Smooth muscle cell (in vitro differentiated cells): ENCODE measurements at regions not wholly inside any gene's neighbourhood (a gene's known extent, or its start where the extent isn't known, plus 50 kb on each side); places are given as distances from the start of the nearest gene placed in this dataset.

ENCODE experiments used
- DNase-seq: peaks from one replicate; lab custom pipeline; 2025; ENCODE audit not compliant: unreplicated experiment; lab: John Stamatoyannopoulos, UW
- H2AFZ ChIP-seq: fragments of 200-600 bp; sonication (generic); 2 replicates; pipeline ENCODE4 v1.6.0; 2016; ENCODE audit warnings: antibody characterized with exemption, low read depth, mild to moderate bottlenecking
- H3F3A ChIP-seq: fragments of 200-600 bp; sonication (generic); 2 replicates; pipeline ENCODE4 v1.6.0; 2017; ENCODE audit warnings: antibody characterized with exemption, low read depth
- H3K27ac ChIP-seq: fragments of 200-600 bp; sonication (generic); 2 replicates; pipeline ENCODE4 v1.5.1; 2016; ENCODE audit warnings: low read depth, mild to moderate bottlenecking
- H3K27me3 ChIP-seq: fragments of 200-600 bp; sonication (generic); 2 replicates; pipeline ENCODE4 v1.6.1; 2016; ENCODE audit warnings: low read depth, mild to moderate bottlenecking
- H3K36me3 ChIP-seq: fragments of 200-600 bp; sonication (generic); 2 replicates; pipeline ENCODE4 v1.5.1; 2016; ENCODE audit warnings: low read depth
- H3K4me1 ChIP-seq: fragments of 200-600 bp; sonication (generic); 2 replicates; pipeline ENCODE4 v1.5.1; 2016; ENCODE audit warnings: low read depth
- H3K4me2 ChIP-seq: fragments of 200-600 bp; sonication (generic); 2 replicates; pipeline ENCODE4 v1.6.0; 2016; ENCODE audit warnings: mild to moderate bottlenecking
- H3K4me3 ChIP-seq: fragments of 200-600 bp; sonication (generic); 2 replicates; pipeline ENCODE4 v1.5.1; 2016; ENCODE audit warnings: mild to moderate bottlenecking
- H3K79me2 ChIP-seq: fragments of 200-600 bp; sonication (generic); 2 replicates; pipeline ENCODE4 v1.6.0; 2016; ENCODE audit warnings: low read depth, mild to moderate bottlenecking
- H3K9ac ChIP-seq: fragments of 200-600 bp; sonication (generic); 2 replicates; pipeline ENCODE4 v1.6.0; 2016; ENCODE audit warnings: low read depth
- H3K9me3 ChIP-seq: fragments of 200-600 bp; sonication (generic); replicated peaks from 2 replicates; pipeline ENCODE4 v1.5.1; 2016; ENCODE audit warnings: low read depth
- H4K20me1 ChIP-seq: fragments of 200-600 bp; sonication (generic); 2 replicates; pipeline ENCODE4 v1.6.0; 2016; ENCODE audit warnings: low read depth
- WGBS: methylation state at CpG from one replicate; pipeline ENCODE4 v1.1.7; 2016; ENCODE audit warnings: low lambda C conversion rate; 5-methylcytosine and 5-hydroxymethylcytosine counted together
- TF ChIP-seq, protein P1 (sequence below): fragments of 200-600 bp; sonication (generic); IDR thresholded peaks from 2 replicates; pipeline ENCODE4 v1.5.1; 2017; ENCODE audit warnings: borderline replicate concordance, mild to moderate bottlenecking, antibody characterized with exemption; ENCODE audit not compliant: insufficient read depth, poor library complexity, severe bottlenecking

DNA sequence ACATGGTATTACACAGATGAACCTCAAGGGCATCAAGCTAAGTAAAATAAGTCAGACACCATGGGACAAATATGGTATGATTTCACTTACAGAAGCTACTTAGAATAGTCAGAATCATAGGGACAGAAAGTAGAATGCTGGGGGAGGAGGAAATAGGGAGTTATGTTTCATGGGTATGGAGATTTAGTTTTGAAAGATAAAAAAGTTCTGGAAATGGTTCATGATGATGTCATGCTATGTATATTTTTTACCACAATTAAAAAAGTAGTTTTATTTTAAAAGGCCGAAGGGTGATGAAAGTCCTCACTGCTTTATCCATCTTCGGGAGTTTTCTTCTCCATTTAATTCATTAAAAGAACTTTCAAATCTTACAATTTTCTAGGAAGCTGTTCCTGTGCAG is 181.9 kb downstream of the CALCRL start:
- 93% methylated on average over 2 of the region's 2 CpGs for WGBS
- DNase-seq = no peak
- H3K27me3 ChIP-seq = no peaks in the 10 kb centered on the region
- no peak overlapping the region for H3K27ac ChIP-seq
- no peaks in the 10 kb centered on the region for H3K79me2 ChIP-seq
- H3K9me3 ChIP-seq = no peaks in the 10 kb centered on the region
- no peak overlapping the region for H3K4me2 ChIP-seq
- no peak overlapping the region for H2AFZ ChIP-seq
- TF ChIP-seq, protein P1, sequence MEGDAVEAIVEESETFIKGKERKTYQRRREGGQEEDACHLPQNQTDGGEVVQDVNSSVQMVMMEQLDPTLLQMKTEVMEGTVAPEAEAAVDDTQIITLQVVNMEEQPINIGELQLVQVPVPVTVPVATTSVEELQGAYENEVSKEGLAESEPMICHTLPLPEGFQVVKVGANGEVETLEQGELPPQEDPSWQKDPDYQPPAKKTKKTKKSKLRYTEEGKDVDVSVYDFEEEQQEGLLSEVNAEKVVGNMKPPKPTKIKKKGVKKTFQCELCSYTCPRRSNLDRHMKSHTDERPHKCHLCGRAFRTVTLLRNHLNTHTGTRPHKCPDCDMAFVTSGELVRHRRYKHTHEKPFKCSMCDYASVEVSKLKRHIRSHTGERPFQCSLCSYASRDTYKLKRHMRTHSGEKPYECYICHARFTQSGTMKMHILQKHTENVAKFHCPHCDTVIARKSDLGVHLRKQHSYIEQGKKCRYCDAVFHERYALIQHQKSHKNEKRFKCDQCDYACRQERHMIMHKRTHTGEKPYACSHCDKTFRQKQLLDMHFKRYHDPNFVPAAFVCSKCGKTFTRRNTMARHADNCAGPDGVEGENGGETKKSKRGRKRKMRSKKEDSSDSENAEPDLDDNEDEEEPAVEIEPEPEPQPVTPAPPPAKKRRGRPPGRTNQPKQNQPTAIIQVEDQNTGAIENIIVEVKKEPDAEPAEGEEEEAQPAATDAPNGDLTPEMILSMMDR = no peak
- H3K36me3 ChIP-seq = no peaks in the 10 kb centered on the region
- no peak overlapping the region for H3K9ac ChIP-seq
- H3K4me3 ChIP-seq = no peak overlapping the region
- no peaks in the 10 kb centered on the region for H3K4me1 ChIP-seq
- no peaks in the 10 kb centered on the region for H3F3A ChIP-seq
- H4K20me1 ChIP-seq = no peaks in the 10 kb centered on the region

DNA sequence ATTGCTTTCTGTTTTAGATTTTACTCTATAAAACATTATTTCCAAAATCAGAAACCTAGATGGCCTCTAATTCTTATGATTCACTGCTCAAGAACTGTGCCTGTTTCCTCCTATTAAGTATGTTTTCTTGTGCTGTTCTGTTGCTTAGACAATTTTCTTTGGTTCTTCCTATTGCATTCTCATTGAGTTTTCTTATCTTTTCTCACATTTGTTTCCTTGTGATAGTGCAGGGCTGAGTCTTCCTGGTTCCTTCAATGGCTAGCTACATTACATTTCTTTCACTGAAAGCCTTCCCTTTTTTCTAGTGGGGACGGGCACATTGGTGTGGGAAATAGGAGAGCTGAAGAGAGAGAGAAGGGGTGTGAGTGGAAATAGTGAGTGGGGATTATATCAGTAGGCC is 183.4 kb downstream of the CALCRL start:
- H3K4me1 ChIP-seq = no peaks in the 10 kb centered on the region
- WGBS = 81% methylated on average over 1 of the region's 1 CpG
- no peaks in the 10 kb centered on the region for H3F3A ChIP-seq
- H3K4me3 ChIP-seq = no peak overlapping the region
- DNase-seq = no peak
- H3K9me3 ChIP-seq = no peaks in the 10 kb centered on the region
- no peaks in the 10 kb centered on the region for H3K79me2 ChIP-seq
- no peaks in the 10 kb centered on the region for H3K36me3 ChIP-seq
- TF ChIP-seq, protein P1 = no peak
- H2AFZ ChIP-seq = no peak overlapping the region
- no peaks in the 10 kb centered on the region for H3K27me3 ChIP-seq
- H3K27ac ChIP-seq = no peak overlapping the region
- no peak overlapping the region for H3K4me2 ChIP-seq
- H3K9ac ChIP-seq = no peak overlapping the region
- H4K20me1 ChIP-seq = no peaks in the 10 kb centered on the region

DNA sequence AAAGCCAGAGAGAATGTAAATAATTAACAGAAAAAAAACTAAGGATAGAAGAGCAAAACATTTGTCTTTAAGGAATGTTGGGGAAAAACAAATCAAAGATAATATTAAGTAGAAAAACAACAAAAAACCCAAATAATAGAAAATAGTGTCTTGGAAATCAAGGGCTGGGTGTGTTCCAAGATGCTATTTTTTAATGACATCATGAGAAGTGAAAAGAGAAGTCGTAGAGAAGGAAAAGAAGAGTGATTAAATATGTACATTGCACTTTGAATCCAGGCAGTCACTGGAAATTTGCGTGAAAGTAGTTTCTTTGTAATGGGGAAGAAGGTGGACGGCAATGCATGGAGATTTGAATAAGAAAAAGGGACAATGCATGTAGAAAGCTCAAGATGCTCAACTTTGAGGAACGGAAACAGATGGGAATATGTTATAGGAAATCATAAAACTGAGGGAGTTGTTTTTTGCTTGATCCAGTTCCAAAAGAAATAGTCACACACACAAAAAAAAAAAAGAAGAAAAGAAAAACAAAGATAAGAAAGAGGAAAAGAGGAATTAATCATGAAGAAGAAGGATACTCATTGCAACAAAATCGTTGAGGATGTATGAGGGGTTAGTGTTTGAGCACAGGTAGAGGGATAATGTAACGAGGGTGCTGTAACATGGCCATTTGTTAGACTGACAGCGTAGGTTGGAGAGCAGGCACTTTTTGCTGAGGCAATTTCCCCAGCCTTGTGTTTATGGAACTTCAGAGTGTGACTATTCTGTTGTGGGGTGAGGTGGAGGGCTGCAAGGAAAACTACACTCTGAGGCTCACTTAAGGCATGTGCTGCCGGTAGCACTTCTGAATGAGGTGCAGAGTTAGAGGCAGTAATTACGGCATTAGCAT is 184.1 kb downstream of the CALCRL start:
- Histone ChIP-seq H4K20me1 (no peaks in the 10 kb centered on the region), H3K9ac (no peak overlapping the region), H3K9me3 (no peaks in the 10 kb centered on the region), H3K27me3 (no peaks in the 10 kb centered on the region), H3K4me1 (no peaks in the 10 kb centered on the region), H3K79me2 (no peaks in the 10 kb centered on the region), H3K4me2 (no peak overlapping the region), H2AFZ (no peak overlapping the region), H3K27ac (no peak overlapping the region), H3F3A (no peaks in the 10 kb centered on the region), H3K4me3 (no peak overlapping the region), H3K36me3 (no peaks in the 10 kb centered on the region)
- no peak for DNase-seq
- WGBS = 49% methylated on average over 9 of the region's 9 CpGs
- TF ChIP-seq, protein P1 = no peak

DNA sequence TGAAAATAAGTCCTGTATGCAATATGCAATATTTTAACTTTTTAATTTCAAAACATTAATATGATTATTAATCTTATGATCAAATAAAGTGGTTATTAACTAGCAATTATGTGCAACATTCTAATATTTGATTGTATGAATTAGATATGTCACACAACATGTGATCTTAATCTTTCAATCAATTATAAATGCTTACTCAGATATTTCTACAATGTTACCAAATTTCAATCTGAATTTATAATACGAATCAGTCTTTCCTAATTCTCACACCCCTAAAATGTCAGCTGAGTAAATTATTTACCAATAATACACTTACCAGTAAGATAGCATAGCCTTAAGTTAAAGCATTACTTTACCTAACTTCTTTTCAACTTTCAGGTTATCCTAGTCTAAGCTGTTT is 186.3 kb downstream of the CALCRL start:
- TF ChIP-seq, protein P1 = no peak
- Histone ChIP-seq H3K4me3 (no peak overlapping the region), H3K27ac (no peak overlapping the region), H3F3A (no peaks in the 10 kb centered on the region), H3K4me2 (no peak overlapping the region), H3K27me3 (no peaks in the 10 kb centered on the region), H4K20me1 (no peaks in the 10 kb centered on the region), H3K9ac (no peak overlapping the region), H2AFZ (no peak overlapping the region), H3K4me1 (no peaks in the 10 kb centered on the region), H3K36me3 (no peaks in the 10 kb centered on the region), H3K79me2 (no peaks in the 10 kb centered on the region), H3K9me3 (no peaks in the 10 kb centered on the region)
- DNase-seq = no peak
- WGBS = 91% methylated on average over 1 of the region's 1 CpG
